NCI-H510A treated with DMSO at 0.1 percent for 48 hours (cell line): ENCODE measurements at regions not wholly inside any gene's neighbourhood (a gene's known extent, or its start where the extent isn't known, plus 50 kb on each side); places are given as distances from the start of the nearest gene placed in this dataset.
A peak's percentile ranks its signal among the peaks of the same experiment; 100 is the strongest.

ENCODE experiments used
- DNase-seq: peaks from one replicate; lab custom pipeline; 2025; lab: John Stamatoyannopoulos, UW

DNA sequence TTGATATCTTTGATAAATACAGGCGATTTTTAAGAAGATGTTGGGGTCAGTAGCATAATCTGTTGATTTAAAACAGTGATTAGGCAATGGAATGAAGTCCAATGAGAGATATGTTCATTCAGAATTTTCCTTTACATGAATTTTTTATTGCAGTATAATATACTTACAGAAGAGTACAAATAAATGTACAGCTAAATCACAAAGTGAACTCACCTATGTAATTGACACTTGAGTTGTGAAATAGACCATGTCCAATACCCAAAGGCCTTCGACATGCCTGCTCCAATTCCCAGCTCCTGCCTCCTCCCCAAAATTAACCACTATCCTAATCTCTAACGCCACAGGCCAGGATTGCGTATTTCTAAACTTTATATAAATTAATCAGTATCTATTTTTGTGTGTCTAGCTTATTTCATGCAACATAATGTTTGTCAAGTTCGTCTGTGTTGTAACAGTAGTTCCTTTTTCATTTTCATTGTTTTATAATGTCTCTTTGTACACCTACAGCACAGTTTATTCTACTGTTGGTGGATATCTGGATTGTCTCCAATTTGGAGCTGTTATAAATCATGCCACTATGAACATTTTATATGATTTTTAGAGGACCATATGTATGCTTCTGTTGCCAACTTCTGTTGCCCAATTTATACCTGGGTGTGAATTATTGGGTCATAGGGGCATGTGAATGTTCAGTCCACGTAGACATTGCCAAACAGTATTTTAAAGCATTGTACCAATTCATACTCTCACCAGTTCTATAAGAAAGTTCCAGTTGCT lies 208.3 kb downstream of the TLE1 start:
- DNase-seq: no peak

GRCh38 chr9:81479573-81479972 lies 209.8 kb downstream of the TLE1 start:
- DNase-seq: peak; percentile 8

GRCh38 chr9:81477669-81478068 lies 211.7 kb downstream of the TLE1 start:
- DNase-seq: no peak

DNA sequence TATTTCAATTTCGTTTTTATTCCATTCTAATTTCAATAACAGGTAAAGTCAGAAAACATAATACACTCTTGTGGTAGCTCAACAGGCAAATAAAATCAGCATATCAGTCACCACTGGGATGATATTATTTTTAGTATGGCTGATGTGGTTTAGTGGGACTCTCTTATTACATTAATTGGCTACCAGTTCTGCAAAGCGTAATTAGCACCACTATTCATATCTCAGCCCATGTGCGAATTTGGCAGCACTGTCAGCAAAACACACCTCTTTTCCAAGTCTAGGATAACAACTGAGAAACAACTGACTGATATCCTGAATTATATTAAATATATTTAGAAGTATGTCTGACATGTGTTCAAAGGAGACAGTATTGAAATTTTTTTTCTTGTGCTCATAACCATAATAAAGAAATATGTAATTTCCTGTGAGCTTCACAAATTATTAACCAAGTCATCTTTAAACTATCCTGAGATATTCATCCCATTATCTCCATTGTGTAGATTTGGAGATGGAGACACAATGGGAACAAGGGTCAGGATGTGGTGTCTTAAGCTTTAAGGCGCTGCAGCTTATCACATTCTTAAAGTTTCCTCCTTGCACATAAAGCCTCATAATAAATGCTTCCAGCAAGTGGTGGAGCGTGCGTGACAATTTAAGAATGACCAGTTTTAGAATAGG lies 212.4 kb downstream of the TLE1 start:
- no peak for DNase-seq

- DNase-seq: no peak
Observed at GRCh38 chr9:81474792-81475191, 214.6 kb downstream of the TLE1 start.

DNA sequence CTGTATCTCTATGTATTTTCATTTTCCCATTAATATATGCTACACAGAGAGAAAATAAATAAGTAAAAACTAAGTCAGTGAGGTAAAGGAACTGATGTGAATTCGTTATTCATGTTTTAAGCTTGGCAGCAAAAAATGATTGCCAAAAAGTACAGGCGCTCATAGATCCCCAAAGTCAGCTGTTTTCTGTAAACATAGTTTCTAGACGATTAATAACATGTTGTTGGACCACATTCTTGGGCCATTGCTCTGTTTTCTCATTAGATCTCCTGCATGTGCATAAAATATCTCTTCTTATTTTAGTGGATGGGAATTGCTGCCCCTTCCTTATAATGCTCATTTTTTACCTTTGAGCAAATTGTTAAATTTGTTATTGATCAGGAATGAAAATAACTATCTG lies 215.2 kb downstream of the TLE1 start:
- no peak for DNase-seq

GRCh38 chr9:81473708-81474107 lies 215.6 kb downstream of the TLE1 start:
- no peak for DNase-seq

DNA sequence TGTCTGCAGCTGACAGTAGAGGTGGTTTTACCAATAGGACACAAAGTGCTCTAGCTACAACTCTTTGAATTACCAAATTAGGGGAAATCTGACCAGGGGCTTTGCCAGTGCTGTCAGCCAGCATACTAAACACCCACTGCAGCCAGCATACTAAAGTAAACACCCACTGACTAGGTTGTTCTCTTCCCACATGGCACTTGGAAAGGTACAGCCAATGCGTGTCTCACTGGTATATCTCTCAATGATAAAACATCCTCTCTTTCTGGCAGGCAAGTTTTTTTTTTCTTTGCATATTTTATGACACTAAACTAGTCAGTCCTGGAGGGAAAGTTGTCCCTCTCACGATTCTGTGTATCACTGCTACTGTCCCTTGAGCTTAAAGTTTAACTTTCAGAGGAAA lies 216.1 kb downstream of the TLE1 start:
- no peak for DNase-seq

GRCh38 chr9:81472701-81473100 lies 216.6 kb downstream of the TLE1 start:
- no peak for DNase-seq

DNA sequence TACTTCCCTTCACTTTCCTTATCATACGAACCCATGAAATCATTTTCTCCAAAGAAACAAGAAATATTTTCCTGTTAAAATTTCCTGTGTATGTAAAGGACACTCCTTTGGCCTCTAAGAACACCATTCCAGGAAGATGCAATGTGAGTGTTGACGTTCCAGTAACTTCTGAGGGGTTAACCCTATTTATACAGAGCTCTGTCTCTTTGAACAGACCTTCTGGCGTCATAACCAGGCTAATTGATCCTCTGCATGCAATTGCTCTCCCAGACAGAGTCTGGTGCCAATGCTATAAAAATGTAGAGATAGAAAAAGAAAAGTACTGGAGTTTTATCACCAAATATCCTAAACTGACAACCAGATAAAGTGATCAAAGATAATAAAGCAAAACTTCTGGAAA lies 218.5 kb downstream of the TLE1 start:
- no peak for DNase-seq

GRCh38 chr9:81468084-81468595 lies 221.2 kb downstream of the TLE1 start:
- DNase-seq: no peak

DNA sequence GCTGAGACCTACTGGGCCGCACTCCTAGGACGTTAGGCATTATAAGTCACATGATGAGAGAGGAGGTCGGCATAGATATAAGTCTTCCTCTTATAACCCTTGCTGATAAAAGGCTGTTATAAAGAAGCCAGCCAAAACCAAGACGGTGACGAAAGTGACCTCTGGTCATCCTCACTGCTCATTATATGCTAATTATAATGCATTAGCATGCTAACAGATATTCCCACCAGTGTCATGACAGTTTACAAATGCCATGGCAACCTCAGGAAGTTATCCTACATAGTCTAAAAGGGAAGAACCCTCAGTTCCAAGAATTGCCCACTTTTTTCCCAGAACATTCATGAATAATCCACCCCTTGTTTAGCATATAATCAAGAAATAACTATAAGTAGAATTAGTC lies 222.4 kb downstream of the TLE1 start:
- no peak for DNase-seq

DNA sequence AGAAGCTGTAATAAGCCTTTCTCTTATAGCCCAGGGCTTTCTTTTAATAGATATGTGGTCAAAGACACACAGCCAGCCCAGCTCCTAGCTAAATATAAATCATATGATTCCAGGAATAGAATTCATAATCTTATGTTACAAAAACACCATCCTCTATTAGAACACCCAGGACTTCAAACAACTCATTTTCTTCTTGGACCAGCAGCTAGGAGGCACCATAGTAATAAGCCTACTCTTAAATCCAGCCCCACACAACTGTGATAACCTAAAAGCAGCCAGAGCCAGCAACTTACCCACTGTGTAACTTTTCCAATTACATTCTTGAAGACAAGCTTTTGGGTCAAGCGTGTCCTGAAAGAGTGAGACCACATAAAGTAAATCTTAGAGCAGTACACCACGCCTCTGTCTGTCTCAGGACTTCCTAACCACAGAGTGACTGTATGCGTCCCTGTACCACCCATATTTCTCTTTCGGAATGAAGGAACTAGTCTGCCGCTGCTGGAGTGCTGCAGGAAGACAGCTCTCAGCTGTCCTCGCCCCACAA lies 223.8 kb downstream of the TLE1 start:
- DNase-seq: no peak

DNA sequence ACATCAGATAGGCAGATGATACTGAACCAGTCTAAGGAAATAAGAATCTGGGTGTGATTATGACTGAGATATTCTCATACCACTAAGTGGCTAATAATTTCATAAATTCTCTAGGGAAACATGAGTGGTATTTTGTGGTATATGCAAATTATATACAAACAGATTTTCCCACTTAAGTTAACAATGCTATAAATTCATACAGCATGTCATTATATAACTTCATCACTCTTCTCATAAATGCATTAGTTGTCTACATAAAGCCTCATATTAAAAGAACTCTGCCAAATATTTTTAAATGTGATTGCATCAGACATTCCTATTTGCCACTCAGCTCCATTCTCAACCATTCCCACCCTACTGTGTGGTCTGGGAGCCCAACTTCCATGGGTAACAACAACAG lies 226.5 kb downstream of the TLE1 start:
- no peak for DNase-seq

GRCh38 chr9:81461196-81461595 lies 228.2 kb downstream of the TLE1 start:
- DNase-seq: no peak

- no peak for DNase-seq
Observed at GRCh38 chr9:81460693-81461092, 228.7 kb downstream of the TLE1 start.

GRCh38 chr9:81459591-81459990 lies 229.8 kb downstream of the TLE1 start:
- no peak for DNase-seq

GRCh38 chr9:81456431-81457006 lies 232.8 kb downstream of the TLE1 start:
- DNase-seq: no peak

GRCh38 chr9:81455462-81456219 lies 233.7 kb downstream of the TLE1 start:
- no peak for DNase-seq

DNA sequence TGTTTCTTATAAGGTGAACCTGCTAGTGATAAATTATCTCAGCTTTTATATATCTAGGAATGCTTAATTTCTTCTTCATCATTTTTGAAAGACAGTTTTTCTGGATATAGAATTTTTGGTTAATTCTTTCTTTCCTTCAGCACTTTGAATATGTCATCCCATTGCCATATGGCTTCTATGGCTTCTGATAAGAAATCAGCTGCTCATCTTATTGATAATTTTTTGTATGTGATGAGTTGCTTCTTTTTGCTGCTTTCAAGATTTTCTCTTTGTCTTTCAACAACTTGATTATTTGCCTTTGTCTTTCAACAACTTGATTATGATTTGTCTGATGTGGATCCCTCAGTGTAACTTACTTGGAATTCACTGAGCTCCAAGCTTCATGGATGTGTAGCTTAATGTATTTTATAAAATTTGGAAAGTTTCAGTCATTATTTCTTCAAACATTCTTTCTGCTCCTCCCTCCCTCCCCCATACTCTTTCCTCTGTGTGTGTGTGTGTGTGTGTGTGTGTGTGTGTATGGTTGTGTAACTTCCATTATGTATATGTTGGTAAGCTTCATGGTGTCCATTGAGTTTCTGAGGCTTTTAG lies 243.9 kb downstream of the TLE1 start:
- DNase-seq: no peak

- DNase-seq: no peak
Observed at GRCh38 chr9:81431641-81432040, 257.7 kb downstream of the TLE1 start.

GRCh38 chr9:81430727-81431126 lies 258.6 kb downstream of the TLE1 start:
- no peak for DNase-seq
